Prostate gland (tissue), 2 donors: ENCODE measurements at regions not wholly inside any gene's neighbourhood (a gene's known extent, or its start where the extent isn't known, plus 50 kb on each side); places are given as distances from the start of the nearest gene placed in this dataset.
"Not testable (repeated sequence)": the region's sequence is repeated elsewhere in the genome, so short reads cannot be mapped to it uniquely, and the experiment has no call there.

Experiments
- DNase-seq: peaks from one replicate; pipeline ENCODE4 v3.0.0-alpha.2; 2019; ENCODE audit warnings: low spot score
- H3K27ac ChIP-seq, 2 donors: fragments of 200-600 bp; sonication (generic); 2 replicates each; pipeline ENCODE4 v1.5.1; 2017 to 2019
- H3K27me3 ChIP-seq: fragments of 200-600 bp; sonication (generic); replicated peaks from 2 replicates; pipeline ENCODE4 v1.5.1; 2019; ENCODE audit not compliant: insufficient read depth
- H3K36me3 ChIP-seq, 2 donors: fragments of 200-600 bp; sonication (generic); 1 replicate in 1 of 2; 2 replicates in 1 of 2; pipeline versions ENCODE4 v1.5.1 to v1.8.1; 2017 to 2019
- H3K4me1 ChIP-seq: fragments of 200-600 bp; sonication (generic); replicated peaks from 2 replicates; pipeline ENCODE4 v1.5.1; 2019
- H3K4me3 ChIP-seq, 2 donors: fragments of 200-600 bp; sonication (generic); 2 replicates each; pipeline ENCODE4 v1.5.1; 2017 to 2019
- H3K9me3 ChIP-seq: fragments of 200-600 bp; sonication (generic); 2 replicates; pipeline ENCODE4 v1.5.1; 2017
- CTCF ChIP-seq, 4 experiments: fragments of 200-600 bp in 2 of 4; fragments of 450-650 bp in 2 of 4; sonication (generic) in 2 of 4; IDR thresholded peaks; 1 replicate in 3 of 4; 2 replicates in 1 of 4; pipeline ENCODE4 v1.5.1; 2016 to 2019; ENCODE audit warnings: antibody characterized with exemption in 4 of 4, mild to moderate bottlenecking in 2 of 4, moderate library complexity in 2 of 4
- POLR2A ChIP-seq: fragments of 450-650 bp; IDR thresholded peaks from one replicate; pipeline ENCODE4 v1.6.1; 2016; ENCODE audit warnings: antibody characterized with exemption, mild to moderate bottlenecking
- POLR2AphosphoS5 ChIP-seq: sonication (generic); formaldehyde crosslinking; IDR thresholded peaks from one replicate; pipeline ENCODE4 v1.6.1; 2017; ENCODE audit warnings: antibody characterized with exemption
- WGBS: methylation state at CpG from one replicate; pipeline ENCODE4 v1.1.5; 2018; 5-methylcytosine and 5-hydroxymethylcytosine counted together
- intact Hi-C: fragments of 100-400 bp; cut with DNase I; formaldehyde crosslinking; loops from one replicate; pipeline ENCODE4 v1.14.2; 2022

GRCh38 chr5:127196042-127196441, 94.6 kb upstream of the MEGF10 start:
- Histone ChIP-seq H3K27me3 (no peaks in the 10 kb centered on the region), H3K4me1 (no peaks in the 10 kb centered on the region), H3K27ac (no peak overlapping the region), H3K9me3 (no peaks in the 10 kb centered on the region), H3K4me3 (no peak overlapping the region), H3K36me3 (no peaks in the 10 kb centered on the region)
- intact Hi-C loops: no loop called here
- no peak for TF ChIP-seq POLR2A
- no peak for DNase-seq
- WGBS: 88% methylated on average over 1 of the region's 1 CpG

GRCh38 chr5:127197402-127198167, 93.0 kb upstream of the MEGF10 start:
- H3K9me3 ChIP-seq, H3K4me1 ChIP-seq, H3K27ac ChIP-seq, H3K27me3 ChIP-seq, intact Hi-C loops, DNase-seq, H3K36me3 ChIP-seq, H3K4me3 ChIP-seq: not testable (repeated sequence)
- WGBS: 38% methylated on average over 4 of the region's 4 CpGs

GRCh38 chr5:127202738-127203137, 87.9 kb upstream of the MEGF10 start:
- intact Hi-C loops, H3K4me1 ChIP-seq, DNase-seq, H3K4me3 ChIP-seq, H3K9me3 ChIP-seq, H3K27ac ChIP-seq, H3K36me3 ChIP-seq, H3K27me3 ChIP-seq: not testable (repeated sequence)
- WGBS: 97% methylated on average over 4 of the region's 4 CpGs

- H3K9me3 ChIP-seq: no peaks in the 10 kb centered on the region
- H3K4me1 ChIP-seq: no peaks in the 10 kb centered on the region
- 86% methylated on average over 1 of the region's 1 CpG for WGBS
- H3K4me3 ChIP-seq: no peak overlapping the region
- DNase-seq: no peak
- TF ChIP-seq POLR2A: no peak
- no peak for TF ChIP-seq CTCF (IDR thresholded peaks at IDR 0.05)
- TF ChIP-seq POLR2AphosphoS5: no peak
- no peaks in the 10 kb centered on the region for H3K27me3 ChIP-seq
- no peak overlapping the region for H3K27ac ChIP-seq
- intact Hi-C loops: no loop called here
- no peaks in the 10 kb centered on the region for H3K36me3 ChIP-seq
Measured at GRCh38 chr5:127203818-127204217, 86.8 kb upstream of the MEGF10 start.

GRCh38 chr5:127205147-127205546, 85.4 kb upstream of the MEGF10 start:
- 88% methylated on average over 3 of the region's 3 CpGs for WGBS
- H3K36me3 ChIP-seq: no peaks in the 10 kb centered on the region
- H3K4me3 ChIP-seq: no peak overlapping the region
- no peaks in the 10 kb centered on the region for H3K27me3 ChIP-seq
- no peak for DNase-seq
- no peaks in the 10 kb centered on the region for H3K9me3 ChIP-seq
- no peak overlapping the region for H3K27ac ChIP-seq
- no peaks in the 10 kb centered on the region for H3K4me1 ChIP-seq
- intact Hi-C loops: no loop called here
- no peak for TF ChIP-seq POLR2AphosphoS5
- no peak for TF ChIP-seq CTCF (IDR thresholded peaks at IDR 0.05)
- no peak for TF ChIP-seq POLR2A

GRCh38 chr5:127206320-127207113, 84.1 kb upstream of the MEGF10 start:
- intact Hi-C loops: no loop called here
- Histone ChIP-seq H3K27ac (no peak overlapping the region), H3K4me1 (no peaks in the 10 kb centered on the region), H3K9me3 (no peaks in the 10 kb centered on the region), H3K27me3 (no peaks in the 10 kb centered on the region), H3K36me3 (no peaks in the 10 kb centered on the region), H3K4me3 (no peak overlapping the region)
- 48% methylated on average over 4 of the region's 4 CpGs for WGBS
- DNase-seq: no peak
- no peak for TF ChIP-seq CTCF (IDR thresholded peaks at IDR 0.05)
